Glutamatergic neuron (in vitro differentiated cells): ENCODE measurements at regions not wholly inside any gene's neighbourhood (a gene's known extent, or its start where the extent isn't known, plus 50 kb on each side); places are given as distances from the start of the nearest gene placed in this dataset.

ENCODE experiments used
- DNase-seq: peaks from one replicate; pipeline ENCODE4 v3.0.0; 2022
- H3K27ac Mint-ChIP-seq: one replicate; pipeline ENCODE4 v1.8.0; 2020; ENCODE audit warnings: mild to moderate bottlenecking, mixed read lengths, inconsistent platforms; ENCODE audit not compliant: unreplicated experiment
- H3K27me3 Mint-ChIP-seq: one replicate; pipeline ENCODE4 v1.8.0; 2020; ENCODE audit warnings: mild to moderate bottlenecking, moderate library complexity, mixed read lengths, inconsistent platforms; ENCODE audit not compliant: unreplicated experiment
- H3K36me3 Mint-ChIP-seq: one replicate; pipeline ENCODE4 v1.8.0; 2020; ENCODE audit warnings: mild to moderate bottlenecking, mixed read lengths, inconsistent platforms; ENCODE audit not compliant: unreplicated experiment
- H3K4me1 Mint-ChIP-seq: one replicate; pipeline ENCODE4 v1.8.0; 2020; ENCODE audit warnings: mild to moderate bottlenecking, low read depth, mixed read lengths, inconsistent platforms; ENCODE audit not compliant: unreplicated experiment
- H3K4me3 Mint-ChIP-seq: one replicate; pipeline ENCODE4 v1.8.0; 2020; ENCODE audit warnings: mild to moderate bottlenecking, mixed read lengths, inconsistent platforms; ENCODE audit not compliant: unreplicated experiment
- H3K9me3 Mint-ChIP-seq: one replicate; pipeline ENCODE4 v1.8.0; 2020; ENCODE audit warnings: mild to moderate bottlenecking, moderate library complexity, mixed read lengths, inconsistent platforms; ENCODE audit not compliant: unreplicated experiment
- TF ChIP-seq, protein P1 (sequence below): fragments of 200-600 bp; sonication (generic); IDR thresholded peaks from one replicate; pipeline ENCODE4 v1.5.0; 2021; ENCODE audit not compliant: partially characterized antibody, unreplicated experiment

DNA sequence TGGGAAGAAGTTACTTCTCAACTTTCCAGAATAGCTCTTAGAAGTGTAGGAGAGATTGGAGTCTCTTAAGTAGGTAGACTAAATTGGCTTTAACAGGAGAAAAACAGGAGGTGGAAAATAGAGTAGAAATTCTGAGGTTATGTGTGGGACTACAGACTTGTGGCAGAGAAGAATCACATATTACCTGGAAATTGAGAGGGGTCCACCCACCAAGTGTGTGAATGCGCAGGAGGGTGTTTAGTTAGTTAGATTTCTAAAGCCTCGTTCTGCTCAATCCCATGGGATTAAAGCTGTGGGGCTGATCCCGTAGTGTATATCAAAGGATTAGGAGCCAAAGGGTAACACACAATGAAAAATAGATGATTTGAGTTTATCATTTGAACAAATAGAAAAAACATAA lies 319.1 kb downstream of the TRIB2 start:
- no peak overlapping the region for H3K4me3 Mint-ChIP-seq
- H3K27me3 Mint-ChIP-seq: peaks cover 3% of the 10 kb centered on the region
- H3K4me1 Mint-ChIP-seq: no peaks in the 10 kb centered on the region
- no peak for DNase-seq
- TF ChIP-seq, protein P1, sequence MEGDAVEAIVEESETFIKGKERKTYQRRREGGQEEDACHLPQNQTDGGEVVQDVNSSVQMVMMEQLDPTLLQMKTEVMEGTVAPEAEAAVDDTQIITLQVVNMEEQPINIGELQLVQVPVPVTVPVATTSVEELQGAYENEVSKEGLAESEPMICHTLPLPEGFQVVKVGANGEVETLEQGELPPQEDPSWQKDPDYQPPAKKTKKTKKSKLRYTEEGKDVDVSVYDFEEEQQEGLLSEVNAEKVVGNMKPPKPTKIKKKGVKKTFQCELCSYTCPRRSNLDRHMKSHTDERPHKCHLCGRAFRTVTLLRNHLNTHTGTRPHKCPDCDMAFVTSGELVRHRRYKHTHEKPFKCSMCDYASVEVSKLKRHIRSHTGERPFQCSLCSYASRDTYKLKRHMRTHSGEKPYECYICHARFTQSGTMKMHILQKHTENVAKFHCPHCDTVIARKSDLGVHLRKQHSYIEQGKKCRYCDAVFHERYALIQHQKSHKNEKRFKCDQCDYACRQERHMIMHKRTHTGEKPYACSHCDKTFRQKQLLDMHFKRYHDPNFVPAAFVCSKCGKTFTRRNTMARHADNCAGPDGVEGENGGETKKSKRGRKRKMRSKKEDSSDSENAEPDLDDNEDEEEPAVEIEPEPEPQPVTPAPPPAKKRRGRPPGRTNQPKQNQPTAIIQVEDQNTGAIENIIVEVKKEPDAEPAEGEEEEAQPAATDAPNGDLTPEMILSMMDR: no peak
- H3K27ac Mint-ChIP-seq: no peak overlapping the region
- no peaks in the 10 kb centered on the region for H3K9me3 Mint-ChIP-seq
- H3K36me3 Mint-ChIP-seq: peaks cover 3% of the 10 kb centered on the region

DNA sequence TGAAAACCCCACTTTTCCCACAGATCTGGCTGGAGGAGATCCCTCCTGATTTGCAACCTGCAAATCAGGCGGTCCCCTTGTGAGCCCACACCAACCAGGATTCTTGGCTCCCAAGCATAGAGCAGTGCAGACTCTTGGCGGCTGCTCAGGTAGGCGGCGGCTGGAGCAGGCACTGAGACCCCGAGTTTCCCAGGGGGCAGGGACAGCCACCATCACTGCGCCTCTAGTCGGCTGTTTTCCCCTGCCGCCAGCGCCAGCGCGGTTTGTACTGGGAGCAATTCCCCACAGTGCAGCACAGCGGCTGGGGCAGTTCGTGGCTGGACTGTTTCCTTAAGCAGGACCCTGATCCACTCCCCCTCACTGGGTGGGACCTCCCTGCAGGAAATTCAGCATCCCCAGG lies 323.3 kb downstream of the TRIB2 start:
- Mint-ChIP-seq H3K36me3 (peaks cover 11% of the 10 kb centered on the region), H3K4me3 (no peak overlapping the region), H3K4me1 (no peaks in the 10 kb centered on the region), H3K9me3 (peaks cover 6% of the 10 kb centered on the region), H3K27me3 (peaks cover 6% of the 10 kb centered on the region), H3K27ac (no peak overlapping the region)
- TF ChIP-seq, protein P1: no peak
- no peak for DNase-seq

DNA sequence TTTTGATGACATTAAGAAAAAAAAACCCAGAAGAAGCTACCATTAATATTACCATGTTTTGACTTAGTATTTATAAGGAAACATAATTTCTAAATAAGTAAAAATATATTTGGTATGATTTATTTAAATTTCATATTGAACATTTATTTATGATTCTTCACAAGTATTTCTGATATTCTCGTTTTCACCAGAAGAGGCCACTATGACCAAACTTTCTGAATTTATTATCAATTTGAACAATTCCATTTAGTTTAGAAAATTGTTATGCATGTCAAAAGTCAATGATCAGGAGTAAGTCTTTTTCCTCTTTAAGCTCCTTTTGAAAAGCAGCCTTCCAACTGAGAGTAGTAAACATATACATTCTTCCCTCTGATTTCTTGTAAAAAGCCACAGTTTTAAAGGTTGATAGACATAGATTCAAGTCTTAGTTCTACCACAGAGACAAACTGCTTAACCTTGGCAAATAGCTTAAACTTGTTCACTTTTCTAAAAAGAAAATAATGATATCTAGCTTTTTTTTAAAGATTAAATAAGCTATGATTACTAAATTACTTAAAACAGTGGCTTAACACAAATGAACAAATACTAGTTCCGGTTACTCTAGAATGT lies 329.9 kb downstream of the TRIB2 start:
- TF ChIP-seq, protein P1: peak; percentile 48
- no peaks in the 10 kb centered on the region for H3K4me1 Mint-ChIP-seq
- peaks cover 1% of the 10 kb centered on the region for H3K27me3 Mint-ChIP-seq
- H3K9me3 Mint-ChIP-seq: no peaks in the 10 kb centered on the region
- no peak overlapping the region for H3K27ac Mint-ChIP-seq
- H3K36me3 Mint-ChIP-seq: peaks cover under 1% of the 10 kb centered on the region
- no peak for DNase-seq
- no peak overlapping the region for H3K4me3 Mint-ChIP-seq

DNA sequence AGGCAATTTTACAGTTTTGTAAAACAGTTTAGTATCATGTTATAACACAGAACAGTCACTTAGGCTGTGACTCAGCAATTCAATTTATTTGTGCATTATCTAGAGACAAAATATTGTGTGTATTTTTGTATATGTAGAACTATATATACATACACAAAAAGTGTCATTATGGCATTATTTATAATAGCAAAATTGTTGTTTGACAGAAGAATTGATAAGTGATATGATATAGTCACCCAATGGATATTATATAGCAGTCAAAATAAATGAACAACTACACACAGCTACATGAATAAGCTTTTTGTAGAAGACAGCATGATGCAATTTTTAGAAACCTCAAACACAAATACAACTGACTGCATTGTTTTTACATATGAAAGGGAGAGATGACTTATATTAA lies 334.0 kb downstream of the TRIB2 start:
- Mint-ChIP-seq H3K27ac (no peak overlapping the region), H3K27me3 (peaks cover 1% of the 10 kb centered on the region), H3K9me3 (no peaks in the 10 kb centered on the region), H3K36me3 (no peaks in the 10 kb centered on the region), H3K4me1 (no peaks in the 10 kb centered on the region), H3K4me3 (no peak overlapping the region)
- TF ChIP-seq, protein P1: no peak
- no peak for DNase-seq

DNA sequence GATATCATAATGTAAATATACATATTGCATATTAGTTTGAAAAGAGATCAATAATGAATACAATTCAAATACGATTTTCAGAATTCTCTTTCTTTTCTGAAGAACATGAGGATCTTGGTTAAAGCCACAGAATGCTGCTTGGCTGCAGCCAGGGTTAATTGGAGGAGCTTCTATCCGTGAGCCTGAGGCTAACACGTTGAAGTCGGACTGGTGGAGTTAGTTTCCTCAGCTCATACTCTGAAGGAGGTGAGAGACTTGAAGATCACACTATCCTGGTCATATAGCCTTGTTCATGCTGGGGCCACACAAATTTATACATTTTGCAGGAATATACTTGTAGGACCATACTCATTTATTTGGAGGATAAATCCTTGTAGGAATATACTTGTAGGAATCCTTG lies 335.8 kb downstream of the TRIB2 start:
- no peaks in the 10 kb centered on the region for H3K36me3 Mint-ChIP-seq
- peak overlapping the region; percentile 18 for H3K27ac Mint-ChIP-seq
- H3K4me1 Mint-ChIP-seq: no peaks in the 10 kb centered on the region
- H3K27me3 Mint-ChIP-seq: peaks cover 1% of the 10 kb centered on the region
- no peaks in the 10 kb centered on the region for H3K9me3 Mint-ChIP-seq
- DNase-seq: no peak
- no peak overlapping the region for H3K4me3 Mint-ChIP-seq
- TF ChIP-seq, protein P1: no peak
